Omental fat pad (tissue), 3 donors: ENCODE measurements at regions not wholly inside any gene's neighbourhood (a gene's known extent, or its start where the extent isn't known, plus 50 kb on each side); places are given as distances from the start of the nearest gene placed in this dataset.

Experiments
- ATAC-seq: fragments of 150-250 bp; one replicate; pipeline ENCODE4 v1.9.1; 2016; ENCODE audit warnings: mild to moderate bottlenecking, moderate library complexity; ENCODE audit not compliant: low FRiP score
- DNase-seq: peaks from one replicate; pipeline ENCODE4 v3.0.0-alpha.2; 2019; ENCODE audit warnings: low spot score
- CTCF ChIP-seq, 3 donors: fragments of 450-650 bp; IDR thresholded peaks; one replicate each; pipeline ENCODE4 v1.5.1; 2016 to 2017; ENCODE audit warnings: antibody characterized with exemption in 3 of 3, mild to moderate bottlenecking in 3 of 3, moderate library complexity in 2 of 3

GRCh38 chr11:19480540-19480939 is 232.1 kb upstream of the NAV2 start:
- DNase-seq = no peak
- no peak for TF ChIP-seq CTCF (IDR thresholded peaks at IDR 0.05)
- ATAC-seq = no peak

- no peak for ATAC-seq
- no peak for DNase-seq
- no peak for TF ChIP-seq CTCF (IDR thresholded peaks at IDR 0.05)
Observed at GRCh38 chr11:19478891-19479290, 233.7 kb upstream of the NAV2 start.

GRCh38 chr11:19474954-19475721 is 234.4 kb upstream of the E2F8 start:
- ATAC-seq (no peak), DNase-seq (no peak)
- TF ChIP-seq CTCF (IDR thresholded peaks at IDR 0.05) = no peak

- ATAC-seq (no peak), DNase-seq (no peak)
- no peak for TF ChIP-seq CTCF (IDR thresholded peaks at IDR 0.05)
Observed at GRCh38 chr11:19474211-19474610, 233.5 kb upstream of the E2F8 start.

GRCh38 chr11:19472679-19473078 is 231.9 kb upstream of the E2F8 start:
- TF ChIP-seq CTCF (IDR thresholded peaks at IDR 0.05) = no peak
- DNase-seq (no peak), ATAC-seq (no peak)

- ATAC-seq = no peak
- no peak for TF ChIP-seq CTCF (IDR thresholded peaks at IDR 0.05)
Observed at GRCh38 chr11:19467904-19468303, 227.2 kb upstream of the E2F8 start.

GRCh38 chr11:19466314-19466713 is 225.6 kb upstream of the E2F8 start:
- ATAC-seq (no peak), DNase-seq (no peak)
- no peak for TF ChIP-seq CTCF (IDR thresholded peaks at IDR 0.05)

More at GRCh38 chr11:19467904-19468303, 227.2 kb upstream of the E2F8 start:
- no peak for DNase-seq
